Endothelial cell of umbilical vein (primary cell): ENCODE measurements at regions not wholly inside any gene's neighbourhood (a gene's known extent, or its start where the extent isn't known, plus 50 kb on each side); places are given as distances from the start of the nearest gene placed in this dataset.

Experiments used
- EZH2 ChIP-seq: IDR thresholded peaks from 2 replicates; pipeline ENCODE4 v1.6.1; 2012; ENCODE audit warnings: borderline replicate concordance, low read depth, mild to moderate bottlenecking, moderate library complexity, low read length, inconsistent platforms; ENCODE audit not compliant: severe bottlenecking
- TF ChIP-seq, protein P1 (sequence below): IDR thresholded peaks from 2 replicates; pipeline ENCODE4 v1.6.1; 2011; ENCODE audit not compliant: insufficient read depth, insufficient read length
- TF ChIP-seq, protein P2 (sequence below), 2 donors: IDR thresholded peaks; 1 replicate in 1 of 2; 2 replicates in 1 of 2; pipeline ENCODE4 v1.5.1; 2011; ENCODE audit warnings: low read length in 2 of 2, mild to moderate bottlenecking in 2 of 2, moderate library complexity in 2 of 2, control low read depth in 1 of 2, inconsistent platforms in 1 of 2, low read depth in 1 of 2; ENCODE audit not compliant: insufficient read depth in 1 of 2; ENCODE audit errors: extremely low read depth in 1 of 2

DNA sequence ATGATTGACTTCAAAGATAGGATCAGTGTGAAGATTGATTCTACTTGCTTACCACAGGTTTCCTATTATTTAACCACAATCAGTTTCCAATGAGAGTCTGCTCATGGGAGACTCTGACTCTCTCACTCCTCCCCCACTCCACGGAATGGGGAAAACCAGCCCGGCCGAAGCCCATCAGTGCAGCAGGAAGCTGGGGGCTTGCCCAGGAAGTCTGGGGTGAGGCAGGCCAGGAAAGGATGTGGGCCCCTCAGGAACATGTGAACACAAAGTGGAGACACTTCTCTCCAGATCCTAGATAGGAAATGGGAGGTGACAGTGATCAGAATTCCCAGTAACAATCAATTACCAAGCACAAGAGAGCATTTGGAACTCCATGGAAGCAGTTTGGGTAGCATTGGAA, 144.2 kb downstream of the TTLL2 start:
- TF ChIP-seq, protein P1, sequence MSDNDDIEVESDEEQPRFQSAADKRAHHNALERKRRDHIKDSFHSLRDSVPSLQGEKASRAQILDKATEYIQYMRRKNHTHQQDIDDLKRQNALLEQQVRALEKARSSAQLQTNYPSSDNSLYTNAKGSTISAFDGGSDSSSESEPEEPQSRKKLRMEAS: no peak
- TF ChIP-seq, protein P2, sequence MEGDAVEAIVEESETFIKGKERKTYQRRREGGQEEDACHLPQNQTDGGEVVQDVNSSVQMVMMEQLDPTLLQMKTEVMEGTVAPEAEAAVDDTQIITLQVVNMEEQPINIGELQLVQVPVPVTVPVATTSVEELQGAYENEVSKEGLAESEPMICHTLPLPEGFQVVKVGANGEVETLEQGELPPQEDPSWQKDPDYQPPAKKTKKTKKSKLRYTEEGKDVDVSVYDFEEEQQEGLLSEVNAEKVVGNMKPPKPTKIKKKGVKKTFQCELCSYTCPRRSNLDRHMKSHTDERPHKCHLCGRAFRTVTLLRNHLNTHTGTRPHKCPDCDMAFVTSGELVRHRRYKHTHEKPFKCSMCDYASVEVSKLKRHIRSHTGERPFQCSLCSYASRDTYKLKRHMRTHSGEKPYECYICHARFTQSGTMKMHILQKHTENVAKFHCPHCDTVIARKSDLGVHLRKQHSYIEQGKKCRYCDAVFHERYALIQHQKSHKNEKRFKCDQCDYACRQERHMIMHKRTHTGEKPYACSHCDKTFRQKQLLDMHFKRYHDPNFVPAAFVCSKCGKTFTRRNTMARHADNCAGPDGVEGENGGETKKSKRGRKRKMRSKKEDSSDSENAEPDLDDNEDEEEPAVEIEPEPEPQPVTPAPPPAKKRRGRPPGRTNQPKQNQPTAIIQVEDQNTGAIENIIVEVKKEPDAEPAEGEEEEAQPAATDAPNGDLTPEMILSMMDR (IDR thresholded peaks at IDR 0.05; ENCODE audit: extremely low read depth in 1 of 2, insufficient read depth in 1 of 2, low read depth in 1 of 2, low read length in 2 of 2): no peak
- no peak for TF ChIP-seq EZH2
